ENCODE measurements at regions not wholly inside any gene's neighbourhood (a gene's known extent, or its start where the extent isn't known, plus 50 kb on each side); places are given as distances from the start of the nearest gene placed in this dataset.

- TF ChIP-seq CTCF (optimal IDR thresholded peaks at IDR 0.05 in 1 of 3, IDR thresholded peaks at IDR 0.05 in 1 of 3, conservative IDR thresholded peaks at IDR 0.05 in 1 of 3; ENCODE audit: extremely low read depth in 1 of 3, insufficient read depth in 2 of 3, low read length in 3 of 3) = no peak
- TF ChIP-seq EZH2 (IDR thresholded peaks at IDR 0.05; ENCODE audit: low read length) = no peak
Measured at GRCh38 chr11:93904716-93905115, 54.3 kb upstream of the VSTM5 start.
